Effector memory CD8-positive, alpha-beta T cell (primary cell): ENCODE measurements at regions not wholly inside any gene's neighbourhood (a gene's known extent, or its start where the extent isn't known, plus 50 kb on each side); places are given as distances from the start of the nearest gene placed in this dataset.

Experiments used
- ATAC-seq: fragments of 150-1000 bp; cut with Tn5 transposase; replicated peaks from 2 replicates; pipeline ENCODE4 v1.10.0; 2021; ENCODE audit warnings: mild to moderate bottlenecking, moderate library complexity
- DNase-seq, 3 experiments: peaks; one replicate each; pipeline ENCODE4 v3.0.0; 2021
- H3K27ac Mint-ChIP-seq, 2 donors: one replicate each; pipeline ENCODE4 v1.8.0; 2022; ENCODE audit warnings: mild to moderate bottlenecking in 2 of 2, mixed read lengths in 2 of 2, moderate library complexity in 2 of 2
- H3K27me3 Mint-ChIP-seq, 2 donors: one replicate each; pipeline ENCODE4 v1.8.0; 2022; ENCODE audit warnings: mixed read lengths in 2 of 2
- H3K36me3 Mint-ChIP-seq: one replicate; pipeline ENCODE4 v1.8.0; 2022; ENCODE audit warnings: mild to moderate bottlenecking, moderate library complexity, mixed read lengths; ENCODE audit not compliant: insufficient read depth
- H3K4me1 Mint-ChIP-seq, 2 donors: one replicate each; pipeline ENCODE4 v1.8.0; 2022; ENCODE audit warnings: low read depth in 2 of 2, mixed read lengths in 2 of 2
- H3K4me3 Mint-ChIP-seq, 2 donors: one replicate each; pipeline ENCODE4 v1.8.0; 2022; ENCODE audit warnings: mild to moderate bottlenecking in 2 of 2, mixed read lengths in 2 of 2, moderate library complexity in 2 of 2
- H3K9me3 Mint-ChIP-seq, 2 donors: one replicate each; pipeline ENCODE4 v1.8.0; 2022; ENCODE audit warnings: mixed read lengths in 2 of 2

- DNase-seq: peak; percentile 63 to 66 (median 63)
- Mint-ChIP-seq H3K4me3 (peak overlapping the region; percentile 58 to 60), H3K4me1 (peaks cover 44 to 46% of the 10 kb centered on the region in 2 donors), H3K9me3 (no peaks in the 10 kb centered on the region), H3K36me3 (peaks cover 4% of the 10 kb centered on the region), H3K27me3 (no peaks in the 10 kb centered on the region), H3K27ac (peak overlapping the region; percentile 93 to 96)
- peak; percentile 94 for ATAC-seq
Measured at GRCh38 chr13:40485611-40486517, 180.6 kb downstream of the FOXO1 start.

- Mint-ChIP-seq H3K27ac (peak overlapping the region; percentile 93 to 96), H3K9me3 (no peaks in the 10 kb centered on the region), H3K27me3 (no peaks in the 10 kb centered on the region), H3K4me3 (peak overlapping the region; percentile 58 to 60), H3K4me1 (peaks cover 43% of the 10 kb centered on the region in 2 donors), H3K36me3 (peaks cover 4% of the 10 kb centered on the region)
- DNase-seq (no peak), ATAC-seq (no peak)
Measured at GRCh38 chr13:40486518-40487163, 179.8 kb downstream of the FOXO1 start.

GRCh38 chr13:40488869-40489391, 177.5 kb downstream of the FOXO1 start:
- no peak for DNase-seq
- H3K9me3 Mint-ChIP-seq: no peaks in the 10 kb centered on the region
- peak overlapping the region in 1 of 2 donors; percentile 61 for H3K27ac Mint-ChIP-seq
- no peaks in the 10 kb centered on the region for H3K27me3 Mint-ChIP-seq
- H3K36me3 Mint-ChIP-seq: peaks cover 4% of the 10 kb centered on the region
- peaks cover 41 to 47% of the 10 kb centered on the region in 2 donors for H3K4me1 Mint-ChIP-seq
- peak overlapping the region in 1 of 2 donors; percentile 57 for H3K4me3 Mint-ChIP-seq
- ATAC-seq: no peak

GRCh38 chr13:40490086-40490758, 176.2 kb downstream of the FOXO1 start:
- H3K4me3 Mint-ChIP-seq: peak overlapping the region; percentile 29 to 57
- H3K9me3 Mint-ChIP-seq: no peaks in the 10 kb centered on the region
- H3K27me3 Mint-ChIP-seq: no peaks in the 10 kb centered on the region
- H3K4me1 Mint-ChIP-seq: peaks cover 40 to 46% of the 10 kb centered on the region in 2 donors
- peak; percentile 17 to 23 (median 22) for DNase-seq
- H3K36me3 Mint-ChIP-seq: peaks cover 3% of the 10 kb centered on the region
- ATAC-seq: no peak
- peak overlapping the region; percentile 61 to 73 for H3K27ac Mint-ChIP-seq

GRCh38 chr13:40492511-40492910, 173.9 kb downstream of the FOXO1 start:
- Mint-ChIP-seq H3K27ac (peak overlapping the region; percentile 12 to 52), H3K27me3 (no peaks in the 10 kb centered on the region), H3K36me3 (peaks cover 3% of the 10 kb centered on the region), H3K4me3 (no peak overlapping the region), H3K9me3 (no peaks in the 10 kb centered on the region), H3K4me1 (peaks cover 33 to 43% of the 10 kb centered on the region in 2 donors)
- ATAC-seq (no peak), DNase-seq (no peak)

- Mint-ChIP-seq H3K9me3 (no peaks in the 10 kb centered on the region), H3K27ac (peak overlapping the region; percentile 39 to 79), H3K36me3 (peaks cover 3% of the 10 kb centered on the region), H3K4me3 (peak overlapping the region; percentile 40 to 55), H3K27me3 (no peaks in the 10 kb centered on the region), H3K4me1 (peaks cover 35 to 56% of the 10 kb centered on the region in 2 donors)
- peak; percentile 58 for ATAC-seq
- no peak for DNase-seq
Measured at GRCh38 chr13:40494513-40494912, 171.9 kb downstream of the FOXO1 start.

GRCh38 chr13:40494946-40495620, 171.4 kb downstream of the FOXO1 start:
- DNase-seq (no peak), ATAC-seq (peak; percentile 85)
- H3K9me3 Mint-ChIP-seq: no peaks in the 10 kb centered on the region
- peaks cover 29 to 52% of the 10 kb centered on the region in 2 donors for H3K4me1 Mint-ChIP-seq
- H3K4me3 Mint-ChIP-seq: peak overlapping the region; percentile 40 to 55
- no peaks in the 10 kb centered on the region for H3K27me3 Mint-ChIP-seq
- H3K27ac Mint-ChIP-seq: peak overlapping the region; percentile 39 to 79
- peaks cover 3% of the 10 kb centered on the region for H3K36me3 Mint-ChIP-seq

- Mint-ChIP-seq H3K4me3 (peak overlapping the region; percentile 40 to 55), H3K27ac (peak overlapping the region in 1 of 2 donors; percentile 39), H3K4me1 (peaks cover 28 to 48% of the 10 kb centered on the region in 2 donors), H3K36me3 (peaks cover 3% of the 10 kb centered on the region), H3K9me3 (no peaks in the 10 kb centered on the region), H3K27me3 (no peaks in the 10 kb centered on the region)
- no peak for DNase-seq
- no peak for ATAC-seq
Measured at GRCh38 chr13:40495621-40496001, 170.8 kb downstream of the FOXO1 start.

GRCh38 chr13:40496035-40496810, 170.2 kb downstream of the FOXO1 start:
- peaks cover 28 to 47% of the 10 kb centered on the region in 2 donors for H3K4me1 Mint-ChIP-seq
- H3K9me3 Mint-ChIP-seq: no peaks in the 10 kb centered on the region
- H3K4me3 Mint-ChIP-seq: peak overlapping the region; percentile 40 to 55
- peak overlapping the region in 1 of 2 donors; percentile 39 for H3K27ac Mint-ChIP-seq
- H3K36me3 Mint-ChIP-seq: peaks cover 3% of the 10 kb centered on the region
- no peak for DNase-seq
- ATAC-seq: no peak
- no peaks in the 10 kb centered on the region for H3K27me3 Mint-ChIP-seq

- H3K4me3 Mint-ChIP-seq: no peak overlapping the region
- H3K27ac Mint-ChIP-seq: no peak overlapping the region
- peaks cover 26 to 41% of the 10 kb centered on the region in 2 donors for H3K4me1 Mint-ChIP-seq
- no peaks in the 10 kb centered on the region for H3K9me3 Mint-ChIP-seq
- ATAC-seq (no peak), DNase-seq (no peak)
- peaks cover 3% of the 10 kb centered on the region for H3K36me3 Mint-ChIP-seq
- no peaks in the 10 kb centered on the region for H3K27me3 Mint-ChIP-seq
Measured at GRCh38 chr13:40498461-40498860, 168.0 kb downstream of the FOXO1 start.

GRCh38 chr13:40502236-40502635, 164.2 kb downstream of the FOXO1 start:
- Mint-ChIP-seq H3K36me3 (no peaks in the 10 kb centered on the region), H3K4me1 (peaks cover 8 to 14% of the 10 kb centered on the region in 2 donors)
- DNase-seq: no peak

GRCh38 chr13:40503011-40503410, 163.4 kb downstream of the FOXO1 start:
- Mint-ChIP-seq H3K36me3 (no peaks in the 10 kb centered on the region), H3K4me1 (peaks cover 5 to 8% of the 10 kb centered on the region in 2 donors), H3K4me3 (no peak overlapping the region), H3K27me3 (peaks cover 0 to 9% of the 10 kb centered on the region in 2 donors), H3K27ac (no peak overlapping the region), H3K9me3 (no peaks in the 10 kb centered on the region)
- ATAC-seq: no peak
- no peak for DNase-seq

More at GRCh38 chr13:40502236-40502635, 164.2 kb downstream of the FOXO1 start:
- Mint-ChIP-seq H3K27me3 (peaks cover 0 to 9% of the 10 kb centered on the region in 2 donors), H3K27ac (no peak overlapping the region), H3K4me3 (no peak overlapping the region), H3K9me3 (no peaks in the 10 kb centered on the region)
- no peak for ATAC-seq
